Activated CD8-positive, alpha-beta memory T cell treated with anti-CD3 and anti-CD28 coated beads for 36 hours (primary cell): ENCODE measurements at regions not wholly inside any gene's neighbourhood (a gene's known extent, or its start where the extent isn't known, plus 50 kb on each side); places are given as distances from the start of the nearest gene placed in this dataset.

Experiments
- CTCF ChIA-PET: fragments of 350-600 bp; sonication (Branson Sonifier 250); formaldehyde crosslinking; loops from one replicate; lab custom pipeline; 2021; ENCODE audit warnings: antibody characterized with exemption; lab: Charles Lee
- POLR2A ChIA-PET: fragments of 350-600 bp; sonication (Branson Sonifier 250); formaldehyde crosslinking; loops from one replicate; lab custom pipeline; 2021; ENCODE audit warnings: antibody characterized with exemption; lab: Charles Lee

- ChIA-PET CTCF (interaction anchor here (0.6 kb wide), 1 partner anchor 39 kb away, joined by 3 read pairs; no protein-coding TSS in a partner anchor), POLR2A (no interaction called here)
Observed at GRCh38 chr10:111131168-111131799, 54.5 kb downstream of the ADRA2A start.

- CTCF ChIA-PET, result no interaction called here
- POLR2A ChIA-PET, result no interaction called here
Observed at GRCh38 chr10:111137007-111137406, 60.2 kb downstream of the ADRA2A start.

GRCh38 chr10:111137587-111137986 is 60.8 kb downstream of the ADRA2A start:
- ChIA-PET POLR2A (no interaction called here), CTCF (no interaction called here)

GRCh38 chr10:111138544-111138943 is 61.7 kb downstream of the ADRA2A start:
- CTCF ChIA-PET, result no interaction called here

GRCh38 chr10:111139567-111139966 is 62.7 kb downstream of the ADRA2A start:
- POLR2A ChIA-PET, result no interaction called here

More at GRCh38 chr10:111138544-111138943, 61.7 kb downstream of the ADRA2A start:
- POLR2A ChIA-PET, result no interaction called here

GRCh38 chr10:111142092-111142768 is 65.4 kb downstream of the ADRA2A start:
- ChIA-PET CTCF (no interaction called here), POLR2A (no interaction called here)

More at GRCh38 chr10:111139567-111139966, 62.7 kb downstream of the ADRA2A start:
- CTCF ChIA-PET, result no interaction called here

GRCh38 chr10:111146025-111146640 is 69.3 kb downstream of the ADRA2A start:
- ChIA-PET CTCF (no interaction called here), POLR2A (no interaction called here)

GRCh38 chr10:111148025-111148424 is 71.2 kb downstream of the ADRA2A start:
- ChIA-PET POLR2A (no interaction called here), CTCF (no interaction called here)

- CTCF ChIA-PET, result no interaction called here
- POLR2A ChIA-PET, result no interaction called here
Observed at GRCh38 chr10:111148440-111148839, 71.6 kb downstream of the ADRA2A start.

GRCh38 chr10:111150691-111151090 is 73.9 kb downstream of the ADRA2A start:
- CTCF ChIA-PET, result no interaction called here
- POLR2A ChIA-PET, result no interaction called here

- POLR2A ChIA-PET, result no interaction called here
- CTCF ChIA-PET, result no interaction called here
Observed at GRCh38 chr10:111151595-111152307, 74.9 kb downstream of the ADRA2A start.

GRCh38 chr10:111156754-111157153 is 79.9 kb downstream of the ADRA2A start:
- ChIA-PET CTCF (no interaction called here), POLR2A (no interaction called here)

GRCh38 chr10:111158595-111158994 is 81.8 kb downstream of the ADRA2A start:
- CTCF ChIA-PET, result no interaction called here
- POLR2A ChIA-PET, result no interaction called here

- ChIA-PET CTCF (no interaction called here), POLR2A (no interaction called here)
Observed at GRCh38 chr10:111161109-111161874, 84.5 kb downstream of the ADRA2A start.

GRCh38 chr10:111171183-111171582 is 94.4 kb downstream of the ADRA2A start:
- POLR2A ChIA-PET, result no interaction called here
- CTCF ChIA-PET, result no interaction called here

- CTCF ChIA-PET, result no interaction called here
- POLR2A ChIA-PET, result no interaction called here
Observed at GRCh38 chr10:111175787-111176186, 99.0 kb downstream of the ADRA2A start.

GRCh38 chr10:111177379-111177778 is 100.5 kb downstream of the ADRA2A start:
- CTCF ChIA-PET, result no interaction called here
- POLR2A ChIA-PET, result no interaction called here

- CTCF ChIA-PET, result no interaction called here
- POLR2A ChIA-PET, result no interaction called here
Observed at GRCh38 chr10:111179514-111179913, 102.7 kb downstream of the ADRA2A start.

- POLR2A ChIA-PET, result no interaction called here
- CTCF ChIA-PET, result no interaction called here
Observed at GRCh38 chr10:111186358-111186757, 109.5 kb downstream of the ADRA2A start.

- ChIA-PET POLR2A (no interaction called here), CTCF (no interaction called here)
Observed at GRCh38 chr10:111187096-111187495, 110.3 kb downstream of the ADRA2A start.
